ENCODE measurements at regions not wholly inside any gene's neighbourhood (a gene's known extent, or its start where the extent isn't known, plus 50 kb on each side); places are given as distances from the start of the nearest gene placed in this dataset.

DNA sequence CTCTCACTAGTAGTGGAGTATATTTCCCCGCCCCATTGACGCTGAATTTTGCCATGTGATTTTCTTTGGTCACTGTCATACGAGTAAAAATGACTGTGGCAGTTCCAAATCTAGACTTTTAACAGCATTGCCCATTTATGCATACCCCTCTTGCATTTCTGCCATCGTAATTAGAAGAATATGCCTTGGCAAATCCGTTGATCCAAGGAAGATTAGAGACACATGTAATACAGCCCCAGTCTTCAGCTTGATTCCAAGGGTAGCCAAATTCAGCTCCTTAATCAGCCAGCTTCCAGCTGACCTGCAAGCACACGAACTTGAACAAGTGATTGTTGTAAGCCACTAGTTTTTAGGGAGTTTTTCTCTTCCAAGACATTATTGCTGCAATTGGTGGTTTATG, 290.3 kb upstream of the ADAMTS5 start:
- DNase-seq, result no peak

DNA sequence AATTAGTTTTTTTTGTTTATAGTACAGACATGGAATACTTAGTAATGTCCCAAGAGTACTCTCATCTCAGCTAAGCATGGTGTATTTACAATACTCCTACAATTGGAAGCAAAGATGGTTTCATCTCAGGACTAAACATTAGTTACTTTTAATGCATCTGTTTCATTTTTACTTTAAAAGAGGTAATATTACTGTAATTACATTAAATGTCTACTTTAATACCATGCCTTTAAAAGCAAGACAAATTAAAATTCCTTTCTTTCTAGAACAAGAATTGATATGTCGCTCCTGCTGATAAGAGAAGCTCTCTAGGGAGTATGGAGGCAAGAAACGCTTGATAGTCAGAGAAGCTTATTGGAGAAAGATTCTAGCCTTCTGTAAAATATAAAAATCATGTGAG, 284.9 kb upstream of the ADAMTS5 start:
- DNase-seq, result no peak

DNA sequence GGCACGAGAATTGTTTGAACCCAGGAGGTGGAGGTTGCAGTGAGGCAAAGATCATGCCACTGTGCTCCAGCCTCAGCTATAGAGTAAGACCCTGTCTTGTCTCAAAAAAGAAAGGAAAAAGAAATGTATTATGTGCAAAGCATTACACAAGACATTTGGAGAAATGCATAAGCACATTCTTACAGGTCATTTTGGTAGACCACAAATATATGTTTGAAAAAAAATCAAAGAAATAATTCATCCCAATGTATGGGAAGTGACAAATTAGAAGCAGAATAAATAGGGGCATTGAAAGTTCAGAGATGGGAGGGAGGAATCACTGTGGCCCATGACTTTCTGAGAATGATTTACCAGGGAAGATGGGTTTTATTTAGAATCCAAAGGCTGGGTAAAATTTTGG, 283.5 kb upstream of the ADAMTS5 start:
- DNase-seq, result no peak

DNA sequence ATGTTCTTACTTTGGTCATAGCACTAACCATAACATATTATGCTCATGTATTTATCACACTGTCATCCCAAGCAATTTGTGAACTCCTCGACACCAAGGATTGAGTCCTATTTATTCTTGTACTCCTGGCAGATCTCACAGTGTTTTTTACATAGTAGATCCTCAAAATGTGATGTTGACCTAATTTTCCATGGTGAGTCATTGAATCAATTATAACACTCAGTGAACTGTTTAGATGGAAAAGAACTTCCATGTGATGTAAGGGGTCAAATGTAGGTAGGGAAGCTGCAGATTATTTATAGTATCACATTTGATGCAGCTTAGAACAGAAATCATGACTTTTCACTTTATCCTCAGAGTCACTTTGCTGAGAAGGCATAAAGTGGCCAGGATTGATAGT, 281.9 kb upstream of the ADAMTS5 start:
- DNase-seq, result no peak

DNA sequence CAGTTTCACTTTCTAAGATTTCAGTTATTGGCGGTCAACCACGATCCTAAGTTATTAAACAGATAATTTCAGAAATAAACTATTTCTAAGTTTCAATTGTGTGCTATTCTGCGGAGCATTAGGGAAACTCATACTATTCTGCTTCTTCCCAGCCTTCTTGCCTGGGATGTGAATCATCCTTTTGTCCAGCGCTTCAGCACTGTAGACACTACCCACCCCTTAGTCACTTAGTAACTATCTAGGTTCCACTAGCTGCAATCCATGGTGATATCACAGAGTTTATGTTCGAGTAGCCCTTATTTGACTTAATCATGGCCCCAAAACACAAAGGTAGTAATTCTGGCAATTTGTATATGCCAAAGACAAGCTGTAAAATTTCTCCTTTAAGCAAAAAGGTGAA, 279.9 kb upstream of the ADAMTS5 start:
- DNase-seq, result no peak

DNA sequence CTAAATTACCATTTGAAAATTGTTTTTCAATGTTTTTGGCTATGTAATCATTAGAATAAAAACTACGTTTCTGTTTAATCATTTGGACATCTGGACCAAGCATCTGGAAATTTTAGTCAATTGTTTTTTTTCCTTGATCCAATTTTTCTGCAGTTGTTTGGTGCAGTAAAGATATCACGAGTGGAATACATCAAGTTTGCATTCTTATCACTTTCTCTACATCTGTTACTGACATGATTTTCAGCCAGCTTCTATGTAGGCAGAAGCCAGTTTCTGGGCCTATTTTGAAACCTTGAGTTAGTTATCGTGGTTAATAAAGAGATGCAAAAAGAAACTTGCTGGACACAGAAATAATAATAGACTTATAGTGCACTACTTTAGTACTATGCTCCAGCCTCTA, 277.9 kb upstream of the ADAMTS5 start:
- DNase-seq, result no peak

DNA sequence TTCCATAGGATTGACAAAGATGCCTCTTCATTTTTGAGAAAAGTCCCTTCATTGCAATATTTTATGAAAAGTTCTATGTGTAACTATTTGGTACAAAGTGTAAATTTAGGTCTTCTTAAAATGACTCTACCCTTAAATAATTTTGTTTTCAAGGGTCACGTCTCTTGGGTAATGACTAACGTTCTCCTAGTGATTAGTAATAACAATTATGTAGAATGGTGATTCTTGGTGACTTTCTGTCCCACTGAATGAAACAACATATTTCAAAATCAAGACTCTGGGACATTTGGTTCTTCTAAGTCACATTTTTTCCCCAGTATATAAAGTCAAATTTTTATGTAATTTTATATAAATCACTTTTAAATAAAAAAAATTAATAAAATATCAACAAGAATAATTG, 277.5 kb upstream of the ADAMTS5 start:
- no peak for DNase-seq

DNA sequence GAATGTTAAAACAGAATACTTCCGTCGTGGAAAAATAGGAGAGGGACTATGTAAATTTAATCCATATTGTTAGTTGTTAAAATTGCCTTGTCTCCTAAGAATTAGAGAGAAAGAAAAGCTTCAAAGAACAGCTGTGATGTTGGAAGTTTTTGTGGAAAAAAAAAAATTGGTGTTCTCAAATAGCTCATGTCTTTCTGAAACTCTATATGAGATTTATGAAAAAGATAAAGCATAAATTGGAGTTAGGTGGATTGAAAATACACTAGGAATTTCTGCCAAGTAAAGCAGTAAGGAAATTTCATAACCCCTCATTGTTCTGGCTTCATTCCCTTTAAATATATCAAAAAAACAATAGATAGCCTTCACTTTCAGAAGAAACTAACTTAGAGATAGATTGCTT, 274.0 kb upstream of the ADAMTS5 start:
- no peak for DNase-seq

DNA sequence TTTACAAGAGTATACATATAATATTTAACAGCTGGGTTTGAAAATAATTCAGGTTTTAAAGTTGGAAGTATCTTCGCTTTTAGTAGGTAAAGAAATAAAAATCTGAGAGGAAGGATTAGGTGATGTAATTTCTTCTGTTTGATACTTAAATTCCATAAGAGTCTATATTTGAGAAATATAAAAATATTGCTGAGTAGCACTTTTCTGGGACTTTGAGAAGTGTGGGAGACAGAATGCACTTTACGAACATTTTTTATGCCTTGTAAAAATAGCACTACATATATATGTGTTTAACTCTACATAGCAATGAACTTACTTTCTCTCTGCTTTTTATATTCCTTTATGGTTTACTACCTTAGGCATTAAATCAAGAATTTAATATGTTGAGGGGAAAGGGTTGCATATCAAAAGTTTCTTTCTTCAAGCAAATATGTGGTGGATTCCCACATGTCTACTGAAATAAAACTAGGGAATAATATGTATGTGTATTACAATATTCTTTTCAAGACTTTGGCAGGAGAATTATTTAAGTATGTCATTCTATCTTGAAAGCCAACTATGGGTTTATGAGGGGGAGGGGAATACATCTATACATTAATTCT, 266.7 kb upstream of the ADAMTS5 start:
- DNase-seq, result no peak

DNA sequence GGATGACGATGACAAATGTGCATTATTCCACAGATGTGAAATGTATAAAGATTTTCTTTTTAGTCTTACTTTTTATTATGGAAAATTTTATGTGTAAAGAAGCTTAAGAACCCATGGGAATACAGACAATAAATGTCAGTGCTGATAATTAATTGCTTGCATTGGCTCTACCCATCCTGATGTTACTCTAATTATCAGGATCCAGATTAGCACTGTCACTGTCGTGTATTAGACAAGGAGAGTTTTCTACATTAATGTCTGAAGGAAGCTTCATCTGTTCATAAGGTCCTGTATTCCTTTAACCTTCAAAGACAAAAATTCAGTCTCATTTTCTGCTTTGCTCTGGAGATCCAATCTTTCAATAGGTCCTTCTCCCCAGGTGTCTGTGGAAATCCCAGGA, 259.1 kb upstream of the ADAMTS5 start:
- no peak for DNase-seq

DNA sequence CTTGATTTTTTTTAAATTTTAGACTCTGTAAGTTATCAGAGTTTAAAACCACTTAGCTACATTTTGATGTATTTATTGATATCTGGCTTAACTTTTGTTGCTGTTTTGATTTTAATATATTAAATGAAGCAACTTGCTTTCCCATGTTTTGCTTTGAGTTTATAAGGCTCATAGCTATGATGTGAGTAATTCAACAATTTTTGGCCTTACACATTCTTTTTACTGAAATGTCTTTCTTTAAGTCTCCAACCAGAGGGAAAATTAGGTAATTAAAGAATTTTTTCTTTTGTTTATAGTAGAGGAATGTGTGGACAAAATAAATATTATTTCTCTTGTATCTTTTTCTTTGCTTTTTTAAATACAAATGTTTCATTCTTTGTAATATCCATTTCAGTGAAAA, 258.3 kb upstream of the ADAMTS5 start:
- DNase-seq, result no peak

DNA sequence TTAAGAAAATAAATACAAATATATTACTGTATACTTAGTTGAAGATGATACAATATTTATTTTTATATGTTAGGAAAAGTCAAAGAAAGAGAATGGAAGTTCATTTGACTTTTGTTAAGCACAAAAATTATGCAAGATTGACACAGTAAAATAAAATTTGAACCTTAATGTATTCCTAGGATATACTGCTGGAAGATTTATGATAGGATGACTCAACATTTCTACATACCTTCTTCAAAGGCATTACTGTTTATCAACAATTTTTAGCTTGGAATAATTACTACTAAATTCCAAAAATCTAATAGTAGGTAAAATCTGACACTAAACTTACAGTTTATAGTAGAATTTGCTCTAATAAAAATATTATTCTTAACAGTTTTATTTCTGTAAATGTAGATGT, 257.3 kb upstream of the ADAMTS5 start:
- no peak for DNase-seq

DNA sequence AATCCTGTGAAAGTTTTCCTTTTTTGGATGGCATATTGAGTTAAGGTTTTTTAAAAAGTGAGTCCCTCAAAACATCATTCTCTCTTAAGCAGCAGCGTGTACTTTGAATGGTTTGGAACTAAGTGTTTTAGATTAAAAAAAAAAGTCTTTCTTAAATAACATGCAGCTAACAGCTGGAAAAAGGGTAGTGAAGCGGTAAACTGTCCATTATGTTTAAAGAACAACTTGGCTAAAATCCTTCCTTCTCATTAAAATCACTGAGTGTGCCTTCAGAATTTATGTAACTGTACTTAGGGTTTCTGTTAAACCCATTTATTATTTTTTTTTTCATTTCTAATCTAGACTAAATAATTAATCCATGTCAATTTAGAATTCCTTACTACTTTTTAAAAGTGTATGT, 254.2 kb upstream of the ADAMTS5 start:
- DNase-seq, result no peak

DNA sequence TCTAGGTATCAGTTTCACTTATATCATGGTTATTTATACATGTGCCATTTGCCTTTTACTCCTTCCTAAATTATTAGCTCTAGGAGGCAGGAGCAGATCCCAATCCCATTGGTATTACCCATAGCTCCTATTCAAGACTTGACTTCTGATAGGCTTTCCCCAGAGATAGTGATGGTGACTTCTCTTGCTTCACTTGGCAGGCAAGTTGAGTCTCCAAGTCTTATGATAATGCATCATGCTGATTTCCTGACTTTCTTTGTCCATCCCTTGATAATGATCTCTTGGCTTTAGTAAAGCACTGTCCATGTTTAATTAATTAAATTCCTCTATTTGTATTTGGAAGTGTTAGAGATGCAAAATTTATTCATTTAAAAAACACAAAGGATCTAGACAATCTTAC, 253.5 kb upstream of the ADAMTS5 start:
- no peak for DNase-seq

DNA sequence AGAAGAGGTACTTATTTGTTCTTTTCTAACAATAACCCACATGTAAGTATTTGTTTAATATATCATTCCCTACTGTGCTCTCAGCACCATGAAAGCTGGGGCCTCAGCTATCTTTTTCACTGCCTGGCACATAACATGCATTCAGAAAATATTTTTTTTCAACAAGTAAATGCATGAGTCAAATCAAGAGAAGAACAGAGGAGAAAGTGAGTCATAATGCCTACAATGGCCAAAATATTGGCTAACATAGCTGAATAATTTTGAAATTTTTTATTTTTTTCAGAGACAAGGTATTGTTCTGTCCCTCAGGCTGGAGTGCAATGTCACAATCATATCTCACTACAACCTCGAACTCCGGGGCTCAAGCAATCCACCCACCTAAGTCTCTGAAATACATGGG, 252.2 kb upstream of the ADAMTS5 start:
- DNase-seq, result no peak

DNA sequence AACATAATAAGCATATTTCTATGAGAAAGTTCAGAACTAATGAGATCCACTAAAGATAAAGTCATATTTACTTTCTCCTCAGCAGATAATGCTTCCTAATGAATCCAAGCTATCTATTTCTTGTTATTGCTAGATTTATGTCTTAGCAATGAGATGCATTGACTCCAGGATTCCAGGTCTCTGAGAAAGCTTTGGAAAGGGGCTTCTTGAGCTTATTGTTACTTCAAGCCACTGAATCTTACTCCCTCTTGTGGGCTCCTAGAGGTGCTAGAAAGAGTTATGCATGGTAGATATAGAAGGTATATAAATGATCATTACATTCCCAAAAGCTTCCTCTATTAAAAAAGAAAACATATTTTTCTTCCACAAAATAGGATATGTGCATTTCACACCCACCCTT, 246.4 kb upstream of the ADAMTS5 start:
- DNase-seq, result no peak

DNA sequence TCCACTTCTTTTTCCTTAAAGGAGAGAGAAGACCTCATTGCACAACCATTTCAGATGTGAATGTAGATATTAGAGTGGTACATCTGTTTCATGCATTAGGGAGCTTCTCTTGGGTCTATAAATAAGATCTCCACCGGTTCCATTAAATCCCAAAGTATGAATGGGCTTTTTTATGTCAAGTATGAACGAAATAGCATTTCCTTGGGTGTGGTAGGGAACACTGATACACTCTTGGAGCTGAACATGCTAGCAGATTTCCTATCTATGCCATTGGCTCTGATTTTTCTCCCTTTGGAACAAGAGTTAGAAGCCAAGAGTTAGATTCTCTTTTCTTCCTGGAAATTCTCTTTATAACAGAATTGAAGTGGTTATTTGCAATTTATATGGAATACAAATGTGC, 245.6 kb upstream of the ADAMTS5 start:
- no peak for DNase-seq

DNA sequence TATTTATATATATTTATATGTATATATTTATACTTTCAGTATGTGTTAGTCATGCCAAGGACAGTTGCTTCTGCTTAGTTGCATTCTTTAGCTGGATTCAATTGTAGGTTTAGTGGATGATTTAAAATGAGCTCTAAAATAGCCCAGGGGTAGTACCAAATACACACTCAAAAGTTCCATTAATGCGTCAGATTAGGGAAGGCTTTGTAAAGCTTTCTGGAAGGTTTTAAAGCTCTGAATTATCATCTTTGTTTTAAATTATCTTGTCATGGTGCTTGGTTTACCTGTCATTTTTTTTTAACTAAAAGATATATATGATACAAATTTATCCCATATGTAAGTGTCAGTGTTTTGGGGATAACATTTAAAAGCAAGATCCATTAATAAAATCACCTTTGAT, 242.7 kb upstream of the ADAMTS5 start:
- DNase-seq, result no peak

DNA sequence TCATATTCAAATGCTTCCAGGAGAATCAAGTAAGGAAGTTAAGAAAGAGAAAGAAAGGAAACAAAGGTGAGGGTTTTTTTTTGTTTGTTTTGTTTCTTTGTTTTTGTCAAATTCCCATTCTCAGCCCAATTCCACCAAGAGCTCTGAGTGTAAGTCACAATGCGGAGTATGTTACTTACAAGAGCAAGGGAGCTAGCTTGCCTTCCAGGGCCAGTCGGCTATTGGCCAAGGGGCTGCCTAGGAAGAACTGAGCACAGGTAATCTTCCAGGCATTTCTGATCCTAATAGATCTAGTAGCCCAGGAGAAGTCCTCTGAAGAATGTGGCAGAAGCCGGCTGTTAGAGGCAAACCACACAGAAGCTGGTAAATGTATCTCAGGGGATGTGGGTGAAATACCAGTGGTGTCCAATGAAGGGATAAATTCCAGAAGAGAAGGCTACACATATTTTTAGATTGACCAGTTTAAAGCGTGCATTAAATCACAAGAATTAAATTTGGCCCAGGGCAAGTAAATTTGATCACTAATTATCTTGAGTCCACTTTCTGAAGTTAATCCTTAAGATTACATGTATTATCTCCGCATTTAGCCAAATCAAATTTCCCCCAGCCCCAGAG, 239.6 kb upstream of the ADAMTS5 start:
- DNase-seq, result no peak

DNA sequence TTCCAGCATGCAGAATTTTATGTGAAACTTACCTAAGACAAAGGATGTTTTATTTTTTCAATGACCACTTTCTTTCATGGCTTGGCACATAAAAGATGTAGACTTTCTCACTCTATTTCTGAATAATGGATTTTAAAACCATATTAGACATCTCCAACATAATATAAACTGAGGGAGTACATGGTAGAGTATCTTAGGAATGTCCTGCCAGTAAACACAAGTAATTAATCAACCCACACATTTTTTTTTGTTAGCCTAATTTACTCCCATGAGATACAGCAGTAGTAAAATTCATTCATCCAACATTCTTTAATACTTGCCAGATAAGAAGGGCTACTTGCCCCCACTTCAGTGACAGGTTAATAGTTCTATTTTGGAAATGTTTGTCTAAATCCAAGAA, 235.4 kb upstream of the ADAMTS5 start:
- no peak for DNase-seq

DNA sequence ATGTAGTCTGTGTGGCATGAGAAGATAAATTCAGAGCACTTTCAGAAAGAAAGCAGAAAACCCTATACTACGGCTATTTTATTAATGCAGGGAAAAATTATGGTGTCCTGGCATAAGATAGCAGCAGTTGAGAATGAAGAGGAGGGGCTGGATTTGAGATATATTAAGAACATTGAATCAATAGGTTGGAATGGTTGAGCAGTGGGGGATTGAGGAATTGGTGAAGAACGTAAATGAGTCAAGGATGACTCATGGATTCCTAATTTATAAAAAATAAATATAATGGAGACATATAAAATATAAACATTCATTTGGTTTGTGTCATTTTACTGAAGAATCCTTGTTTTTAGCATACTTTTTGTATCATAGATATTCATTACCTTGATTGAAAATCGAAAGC, 234.3 kb upstream of the ADAMTS5 start:
- no peak for DNase-seq

DNA sequence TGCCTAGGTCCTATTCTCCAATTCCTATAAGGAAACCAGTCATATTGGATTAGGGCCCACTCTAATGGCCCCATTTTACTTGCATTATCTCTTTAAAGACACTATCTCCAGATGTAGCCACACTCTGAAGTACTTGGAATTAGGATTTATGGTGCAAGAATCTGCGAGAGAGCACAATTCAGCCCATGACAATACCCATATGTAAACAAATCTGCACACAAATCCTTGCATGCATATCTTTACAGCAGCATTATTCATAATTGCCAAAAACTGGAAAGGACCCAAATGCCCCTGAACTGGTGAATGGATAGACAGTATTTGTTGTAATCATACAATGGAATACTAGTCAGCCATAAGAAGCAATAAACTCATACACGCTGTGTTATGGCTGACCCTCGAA, 229.8 kb upstream of the ADAMTS5 start:
- no peak for DNase-seq

DNA sequence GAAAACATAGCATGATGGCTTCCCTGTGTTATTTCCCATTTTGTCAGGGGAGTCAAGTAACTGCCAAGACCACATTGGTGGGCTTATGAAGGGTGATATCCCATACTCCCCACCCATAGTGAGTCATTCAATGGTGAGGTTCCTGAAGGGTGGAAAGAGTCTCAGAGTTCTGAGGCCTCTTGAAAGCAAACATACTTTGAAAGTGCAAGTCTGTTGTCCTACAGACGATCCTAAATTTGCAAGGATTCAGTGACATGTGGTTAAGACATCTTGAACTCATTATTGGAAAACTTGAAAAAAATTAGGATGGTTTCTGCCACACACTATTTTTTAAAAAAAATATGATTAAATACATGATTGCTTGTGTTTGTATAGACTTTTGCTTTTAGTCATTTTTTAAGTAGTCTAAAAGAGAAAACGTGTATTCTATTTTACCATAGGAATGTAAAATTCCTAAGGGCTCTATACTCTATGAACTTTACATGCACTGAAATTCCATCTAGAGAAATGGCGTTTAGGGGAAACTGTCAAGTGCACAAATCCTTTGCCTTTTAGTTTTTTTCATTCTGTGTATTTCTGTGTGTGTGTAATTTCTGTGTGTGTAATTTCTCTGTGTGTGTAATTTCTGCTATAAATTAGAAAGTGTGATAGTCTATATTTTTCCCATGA, 225.5 kb upstream of the ADAMTS5 start:
- DNase-seq, result no peak

DNA sequence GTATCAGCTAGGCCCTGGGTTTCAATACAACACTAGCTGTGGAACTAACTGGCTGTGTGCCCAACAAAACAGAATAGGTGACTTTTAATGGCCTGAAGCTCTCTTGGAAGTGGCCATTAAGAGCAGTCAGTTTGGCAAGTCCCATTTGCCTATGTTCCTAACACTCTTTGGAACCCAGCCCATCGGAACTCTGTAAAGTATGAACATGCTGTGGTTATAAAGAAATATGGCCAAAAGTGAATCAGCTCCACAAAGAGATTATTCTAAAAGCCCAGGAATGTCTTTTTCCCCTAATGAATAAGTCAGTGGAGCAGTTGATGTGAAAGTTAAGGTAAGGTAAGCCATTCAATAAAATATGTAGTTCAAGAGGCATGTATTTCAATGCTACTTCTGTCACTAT, 223.7 kb upstream of the ADAMTS5 start:
- DNase-seq, result no peak

DNA sequence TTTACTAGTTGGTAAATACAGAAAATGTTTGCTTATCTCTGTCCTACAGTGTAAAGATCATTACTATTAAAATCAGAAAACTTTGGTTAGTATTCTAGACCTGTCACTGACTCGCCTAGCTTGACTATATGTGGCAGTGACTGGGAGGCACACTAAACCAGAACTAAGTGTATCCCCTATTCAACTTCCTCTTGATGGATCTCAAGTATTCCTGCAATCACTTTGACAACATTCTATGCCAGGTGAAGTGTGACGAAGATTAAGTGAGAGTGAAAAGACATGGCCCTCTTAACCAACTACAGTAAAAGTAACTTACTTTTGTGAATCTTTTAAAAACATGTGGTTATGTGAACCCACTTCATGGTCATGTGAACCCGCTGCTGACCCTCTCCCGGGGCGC, 223.0 kb upstream of the ADAMTS5 start:
- DNase-seq, result no peak

Measured in stimulated activated CD4-positive, alpha-beta T cell treated with anti-CD3 and anti-CD28 coated beads, Interleukin-1b, Interleukin-23, amount 100 ng/mL, for 48 hours (primary cell).